ENCODE measurements at regions not wholly inside any gene's neighbourhood (a gene's known extent, or its start where the extent isn't known, plus 50 kb on each side); places are given as distances from the start of the nearest gene placed in this dataset.

GRCh38 chr17:33487187-33487879 lies 194.2 kb upstream of the ASIC2 start:
- no peak for TF ChIP-seq CTCF (conservative IDR thresholded peaks at IDR 0.05)
- TF ChIP-seq ZFX (IDR thresholded peaks at IDR 0.05): no peak
